Loucy (cell line): ENCODE measurements at regions not wholly inside any gene's neighbourhood (a gene's known extent, or its start where the extent isn't known, plus 50 kb on each side); places are given as distances from the start of the nearest gene placed in this dataset.

Source experiments
- H2AFZ ChIP-seq: fragments of 200-600 bp; sonication (generic); 2 replicates; pipeline ENCODE4 v1.6.0; 2016; ENCODE audit warnings: antibody characterized with exemption, mild to moderate bottlenecking, low read length, moderate library complexity
- H3F3A ChIP-seq: fragments of 200-600 bp; 2 replicates; pipeline ENCODE4 v1.6.0; 2016; ENCODE audit warnings: antibody characterized with exemption, low read depth, mild to moderate bottlenecking
- H3K27me3 ChIP-seq: fragments of 200-600 bp; sonication (generic); 2 replicates; pipeline ENCODE4 v1.6.1; 2014; ENCODE audit warnings: low read length, mild to moderate bottlenecking; ENCODE audit not compliant: insufficient read depth, poor library complexity, severe bottlenecking
- H3K36me3 ChIP-seq: fragments of 200-600 bp; sonication (generic); 2 replicates; pipeline ENCODE4 v1.6.1; 2016; ENCODE audit warnings: low read length; ENCODE audit not compliant: insufficient read depth
- H3K4me1 ChIP-seq: fragments of 200-600 bp; sonication (generic); 2 replicates; pipeline ENCODE4 v1.5.1; 2014; ENCODE audit warnings: low read length, mild to moderate bottlenecking; ENCODE audit not compliant: insufficient read depth, poor library complexity, severe bottlenecking
- H3K4me2 ChIP-seq: fragments of 200-600 bp; sonication (generic); 2 replicates; pipeline ENCODE4 v1.6.0; 2014; ENCODE audit warnings: antibody characterized with exemption, low read length, low read depth, mild to moderate bottlenecking; ENCODE audit not compliant: poor library complexity, severe bottlenecking
- H3K4me3 ChIP-seq: fragments of 200-600 bp; sonication (generic); 2 replicates; pipeline ENCODE4 v1.5.1; 2014; ENCODE audit warnings: low read length, mild to moderate bottlenecking, mixed read lengths; ENCODE audit not compliant: poor library complexity, severe bottlenecking
- H3K79me2 ChIP-seq: fragments of 200-600 bp; sonication (generic); 2 replicates; pipeline ENCODE4 v1.6.1; 2014; ENCODE audit warnings: low read length; ENCODE audit not compliant: insufficient read depth
- H3K9ac ChIP-seq: fragments of 200-600 bp; sonication (generic); 2 replicates; pipeline ENCODE4 v1.6.0; 2014; ENCODE audit warnings: mild to moderate bottlenecking, low read depth, low read length, moderate library complexity; ENCODE audit not compliant: poor library complexity, severe bottlenecking
- H3K9me2 ChIP-seq: fragments of 200-600 bp; sonication (generic); replicated peaks from 2 replicates; pipeline ENCODE4 v1.6.1; 2016; ENCODE audit warnings: low read depth, low read length, mixed read lengths
- H3K9me3 ChIP-seq: fragments of 200-600 bp; sonication (generic); 2 replicates; pipeline ENCODE4 v1.6.1; 2014; ENCODE audit warnings: mild to moderate bottlenecking, antibody characterized with exemption, low read length, low read depth; ENCODE audit not compliant: insufficient read depth
- H4K20me1 ChIP-seq: fragments of 200-600 bp; sonication (generic); 2 replicates; pipeline ENCODE4 v1.6.0; 2014; ENCODE audit warnings: antibody characterized with exemption, low read length, mild to moderate bottlenecking; ENCODE audit not compliant: insufficient read depth, poor library complexity, severe bottlenecking
- CTCF ChIP-seq: fragments of 200-600 bp; sonication (generic); conservative IDR thresholded peaks from 2 replicates; pipeline ENCODE4 v1.5.1; 2014; ENCODE audit warnings: mild to moderate bottlenecking, antibody characterized with exemption, low read length
- EZH2phosphoT487 ChIP-seq: fragments of 200-600 bp; IDR thresholded peaks from 2 replicates; pipeline ENCODE4 v1.6.1; 2018; ENCODE audit warnings: antibody characterized with exemption, mild to moderate bottlenecking, moderate library complexity, borderline replicate concordance

GRCh38 chr7:156064971-156065386 is 252.7 kb upstream of the SHH start:
- Histone ChIP-seq H2AFZ (no peak overlapping the region), H3K9me2 (no peaks in the 10 kb centered on the region), H3K27me3 (no peaks in the 10 kb centered on the region), H3K79me2 (no peaks in the 10 kb centered on the region), H3K4me2 (no peak overlapping the region), H3K9ac (no peak overlapping the region), H4K20me1 (no peaks in the 10 kb centered on the region), H3K9me3 (peaks cover 14% of the 10 kb centered on the region; the same call in 1 of the 2 replicates), H3K4me3 (no peak overlapping the region), H3F3A (no peaks in the 10 kb centered on the region), H3K4me1 (no peaks in the 10 kb centered on the region), H3K36me3 (no peaks in the 10 kb centered on the region)
- TF ChIP-seq EZH2phosphoT487 (no peak), CTCF (no peak)

- no peaks in the 10 kb centered on the region for H3K27me3 ChIP-seq
- H3K4me2 ChIP-seq = no peak overlapping the region
- TF ChIP-seq EZH2phosphoT487 (no peak), CTCF (no peak)
- H3K79me2 ChIP-seq = no peaks in the 10 kb centered on the region
- H3K4me1 ChIP-seq = no peaks in the 10 kb centered on the region
- no peak overlapping the region for H3K4me3 ChIP-seq
- peaks cover 18% of the 10 kb centered on the region; the same call in 1 of the 2 replicates for H3K9me3 ChIP-seq
- H3K36me3 ChIP-seq = no peaks in the 10 kb centered on the region
- H3K9ac ChIP-seq = no peak overlapping the region
- no peaks in the 10 kb centered on the region for H4K20me1 ChIP-seq
- no peak overlapping the region for H2AFZ ChIP-seq
- no peaks in the 10 kb centered on the region for H3K9me2 ChIP-seq
- no peaks in the 10 kb centered on the region for H3F3A ChIP-seq
Observed at GRCh38 chr7:156063241-156063810, 251.1 kb upstream of the SHH start.

GRCh38 chr7:156062286-156062685 is 250.0 kb upstream of the SHH start:
- no peak overlapping the region for H3K4me2 ChIP-seq
- H3K9me2 ChIP-seq = no peaks in the 10 kb centered on the region
- no peak overlapping the region for H3K9ac ChIP-seq
- H2AFZ ChIP-seq = no peak overlapping the region
- TF ChIP-seq EZH2phosphoT487 (no peak), CTCF (no peak)
- H3K4me3 ChIP-seq = no peak overlapping the region
- H3K79me2 ChIP-seq = no peaks in the 10 kb centered on the region
- no peaks in the 10 kb centered on the region for H3K36me3 ChIP-seq
- no peaks in the 10 kb centered on the region for H3F3A ChIP-seq
- H3K9me3 ChIP-seq = peaks cover 15% of the 10 kb centered on the region; the same call in 1 of the 2 replicates
- H3K4me1 ChIP-seq = no peaks in the 10 kb centered on the region
- H4K20me1 ChIP-seq = no peaks in the 10 kb centered on the region
- H3K27me3 ChIP-seq = no peaks in the 10 kb centered on the region
